ENCODE measurements at regions not wholly inside any gene's neighbourhood (a gene's known extent, or its start where the extent isn't known, plus 50 kb on each side); places are given as distances from the start of the nearest gene placed in this dataset.

- no peak for DNase-seq
These were observed 53.7 kb upstream of the PRR20A start for GRCh38 chr13:57087006-57087405.
